Caco-2 (cell line): ENCODE measurements at regions not wholly inside any gene's neighbourhood (a gene's known extent, or its start where the extent isn't known, plus 50 kb on each side); places are given as distances from the start of the nearest gene placed in this dataset.

Source experiments
- BruUV-seq: library from RNA; stranded (reverse); fragments of 400-500 nt; replicated peaks from 2 replicates; lab custom pipeline; 2021; lab: Mats Ljungman, UMichigan
- CTCF ChIA-PET: fragments of 300-600 bp; sonication (Branson Sonifier 250); formaldehyde crosslinking; loops from one replicate; lab custom pipeline; 2022; ENCODE audit warnings: antibody characterized with exemption; lab: Charles Lee
- POLR2A ChIA-PET: fragments of 300-600 bp; sonication (Branson Sonifier 250); formaldehyde crosslinking; loops from one replicate; lab custom pipeline; 2022; ENCODE audit warnings: antibody characterized with exemption; lab: Charles Lee
- DNase-seq, 2 experiments: peaks; one replicate each; pipeline versions ENCODE4 v3.0.0 to v3.0.0-alpha.2; 2020 to 2022
- H3K27me3 ChIP-seq: replicated peaks from 2 replicates; pipeline ENCODE4 v1.6.0; 2011; ENCODE audit warnings: low read length; ENCODE audit not compliant: control insufficient read depth, insufficient read depth
- H3K36me3 ChIP-seq: 2 replicates; pipeline ENCODE4 v1.5.1; 2011; ENCODE audit warnings: low read length; ENCODE audit not compliant: control insufficient read depth, insufficient read depth
- H3K4me1 ChIP-seq: fragments of 250-450 bp; sonication (Bioruptor Pico); 2 replicates; pipeline ENCODE4 v1.5.1; 2020; ENCODE audit warnings: mild to moderate bottlenecking
- H3K4me3 ChIP-seq: 2 replicates; pipeline ENCODE4 v1.5.1; 2011; ENCODE audit warnings: low read depth, mild to moderate bottlenecking, control low read depth, low read length
- H3K9me3 ChIP-seq: fragments of 250-450 bp; sonication (Bioruptor Pico); 2 replicates; pipeline ENCODE4 v1.5.1; 2020; ENCODE audit warnings: mild to moderate bottlenecking, moderate library complexity
- H3K27ac Mint-ChIP-seq: one replicate; pipeline ENCODE4 v1.8.0; 2022; ENCODE audit warnings: mixed read lengths; ENCODE audit not compliant: unreplicated experiment
- H3K27me3 Mint-ChIP-seq: one replicate; pipeline ENCODE4 v1.8.0; 2022; ENCODE audit warnings: mixed read lengths; ENCODE audit not compliant: insufficient read depth, unreplicated experiment
- H3K36me3 Mint-ChIP-seq: one replicate; pipeline ENCODE4 v1.8.0; 2022; ENCODE audit warnings: mild to moderate bottlenecking, mixed read lengths; ENCODE audit not compliant: insufficient read depth, unreplicated experiment
- H3K4me1 Mint-ChIP-seq: one replicate; pipeline ENCODE4 v1.8.0; 2022; ENCODE audit warnings: low read depth, mixed read lengths; ENCODE audit not compliant: unreplicated experiment
- H3K4me3 Mint-ChIP-seq: one replicate; pipeline ENCODE4 v1.8.0; 2022; ENCODE audit warnings: mild to moderate bottlenecking, moderate library complexity, mixed read lengths; ENCODE audit not compliant: unreplicated experiment
- H3K9me3 Mint-ChIP-seq: one replicate; pipeline ENCODE4 v1.8.0; 2022; ENCODE audit warnings: mixed read lengths; ENCODE audit not compliant: unreplicated experiment
- intact Hi-C: fragments of 100-400 bp; cut with micrococcal nuclease; formaldehyde crosslinking; loops from one replicate; pipeline ENCODE4 v1.10.0; 2022; ENCODE audit not compliant: unreplicated experiment
- TF ChIP-seq, protein P1 (sequence below), 2 experiments: fragments of 200-600 bp in 1 of 2; IDR thresholded peaks; 1 replicate in 1 of 2; 2 replicates in 1 of 2; pipeline versions ENCODE4 v1.5.1 to v1.8.0; 2011 to 2022; ENCODE audit warnings: antibody characterized with exemption in 1 of 2, control low read depth in 1 of 2, inconsistent platforms in 1 of 2, low read depth in 1 of 2, low read length in 1 of 2, mild to moderate bottlenecking in 1 of 2, moderate library complexity in 1 of 2; ENCODE audit not compliant: insufficient read depth in 1 of 2, severe bottlenecking in 1 of 2, unreplicated experiment in 1 of 2

DNA sequence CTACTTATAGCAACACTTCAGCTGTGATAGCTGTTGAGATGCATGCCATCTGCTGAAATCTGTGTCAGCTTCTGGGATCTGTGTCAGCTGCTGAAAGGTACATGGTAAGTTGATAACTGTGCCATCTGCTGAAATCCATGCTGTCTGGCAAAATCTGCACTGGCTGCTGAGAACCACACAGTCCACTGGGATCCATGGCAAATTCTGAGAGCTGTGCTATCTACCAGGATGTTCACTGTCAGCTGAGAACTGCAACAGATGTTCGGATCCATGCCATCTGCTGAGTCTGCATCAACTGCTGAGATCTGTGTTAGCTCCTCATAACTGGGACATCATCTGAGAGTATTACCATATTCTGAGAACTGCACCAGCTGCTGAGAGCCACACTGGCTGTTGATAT, 430.5 kb upstream of the POU3F4 start:
- intact Hi-C loops, result no loop called here
- BruUV-seq, result no TSS peak
- Mint-ChIP-seq H3K27me3 (no peaks in the 10 kb centered on the region), H3K9me3 (no peaks in the 10 kb centered on the region), H3K4me3 (no peak overlapping the region), H3K27ac (no peak overlapping the region), H3K4me1 (no peaks in the 10 kb centered on the region), H3K36me3 (no peaks in the 10 kb centered on the region)
- Histone ChIP-seq H3K9me3 (no peaks in the 10 kb centered on the region), H3K36me3 (no peaks in the 10 kb centered on the region), H3K27me3 (no peaks in the 10 kb centered on the region), H3K4me1 (no peaks in the 10 kb centered on the region), H3K4me3 (no peak overlapping the region)
- DNase-seq, result no peak
- CTCF ChIA-PET, result no interaction called here
- POLR2A ChIA-PET, result no interaction called here
- TF ChIP-seq, protein P1, sequence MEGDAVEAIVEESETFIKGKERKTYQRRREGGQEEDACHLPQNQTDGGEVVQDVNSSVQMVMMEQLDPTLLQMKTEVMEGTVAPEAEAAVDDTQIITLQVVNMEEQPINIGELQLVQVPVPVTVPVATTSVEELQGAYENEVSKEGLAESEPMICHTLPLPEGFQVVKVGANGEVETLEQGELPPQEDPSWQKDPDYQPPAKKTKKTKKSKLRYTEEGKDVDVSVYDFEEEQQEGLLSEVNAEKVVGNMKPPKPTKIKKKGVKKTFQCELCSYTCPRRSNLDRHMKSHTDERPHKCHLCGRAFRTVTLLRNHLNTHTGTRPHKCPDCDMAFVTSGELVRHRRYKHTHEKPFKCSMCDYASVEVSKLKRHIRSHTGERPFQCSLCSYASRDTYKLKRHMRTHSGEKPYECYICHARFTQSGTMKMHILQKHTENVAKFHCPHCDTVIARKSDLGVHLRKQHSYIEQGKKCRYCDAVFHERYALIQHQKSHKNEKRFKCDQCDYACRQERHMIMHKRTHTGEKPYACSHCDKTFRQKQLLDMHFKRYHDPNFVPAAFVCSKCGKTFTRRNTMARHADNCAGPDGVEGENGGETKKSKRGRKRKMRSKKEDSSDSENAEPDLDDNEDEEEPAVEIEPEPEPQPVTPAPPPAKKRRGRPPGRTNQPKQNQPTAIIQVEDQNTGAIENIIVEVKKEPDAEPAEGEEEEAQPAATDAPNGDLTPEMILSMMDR (IDR thresholded peaks at IDR 0.05; ENCODE audit: insufficient read depth in 1 of 2, low read depth in 1 of 2, low read length in 1 of 2, severe bottlenecking in 1 of 2, unreplicated experiment in 1 of 2), result no peak

DNA sequence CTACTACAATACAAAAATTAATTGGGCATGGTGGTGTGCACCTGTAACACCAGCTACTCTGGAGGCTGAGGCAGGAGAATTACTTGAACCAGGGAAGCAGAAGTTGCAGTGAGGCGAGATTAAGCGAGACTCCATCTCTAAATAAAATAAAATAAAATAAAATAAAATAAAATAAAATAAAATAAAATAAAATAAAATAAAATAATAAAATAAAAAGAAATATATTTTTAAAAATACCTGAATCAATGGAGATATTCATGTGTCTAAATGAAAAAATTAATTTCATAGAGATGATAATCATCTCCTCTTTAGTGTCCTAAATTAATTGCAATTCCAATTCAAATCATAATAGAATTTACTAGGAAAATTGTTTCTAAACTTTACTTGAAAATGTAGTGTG, 406.1 kb upstream of the POU3F4 start:
- Mint-ChIP-seq H3K27ac (no peak overlapping the region), H3K36me3 (no peaks in the 10 kb centered on the region), H3K27me3 (no peaks in the 10 kb centered on the region), H3K9me3 (no peaks in the 10 kb centered on the region), H3K4me1 (no peaks in the 10 kb centered on the region), H3K4me3 (no peak overlapping the region)
- Histone ChIP-seq H3K4me3 (no peak overlapping the region), H3K9me3 (no peaks in the 10 kb centered on the region), H3K36me3 (no peaks in the 10 kb centered on the region), H3K27me3 (no peaks in the 10 kb centered on the region), H3K4me1 (no peaks in the 10 kb centered on the region)
- ChIA-PET POLR2A (no interaction called here), CTCF (no interaction called here)
- BruUV-seq, result no TSS peak
- DNase-seq, result no peak
- intact Hi-C loops, result no loop called here
- TF ChIP-seq, protein P1 (IDR thresholded peaks at IDR 0.05; ENCODE audit: insufficient read depth in 1 of 2, low read depth in 1 of 2, low read length in 1 of 2, severe bottlenecking in 1 of 2, unreplicated experiment in 1 of 2), result no peak

DNA sequence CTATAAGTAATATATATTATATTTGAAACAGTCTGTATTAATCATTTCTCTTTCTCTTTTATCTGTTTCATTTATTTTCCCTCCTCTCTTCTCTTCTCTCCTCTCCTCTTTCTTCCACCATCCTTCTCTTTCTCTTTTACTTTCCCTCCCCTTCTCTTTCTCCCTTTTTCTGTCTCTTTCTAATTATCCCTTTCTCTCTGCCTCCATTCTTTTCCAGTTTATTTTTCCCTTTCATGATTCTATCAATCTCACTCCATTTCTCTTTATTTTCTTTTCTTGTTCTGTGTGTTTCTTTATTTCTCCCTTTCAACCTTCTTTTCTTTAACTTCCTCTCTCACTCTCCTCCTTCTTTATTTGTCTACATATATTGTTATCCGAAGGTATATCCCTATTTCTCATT, 399.8 kb upstream of the POU3F4 start:
- H3K4me3 ChIP-seq, result no peak overlapping the region
- Mint-ChIP-seq H3K4me3 (no peak overlapping the region), H3K36me3 (no peaks in the 10 kb centered on the region), H3K4me1 (no peaks in the 10 kb centered on the region), H3K9me3 (no peaks in the 10 kb centered on the region), H3K27ac (no peak overlapping the region), H3K27me3 (peaks cover 4% of the 10 kb centered on the region)
- intact Hi-C loops, result no loop called here
- H3K4me1 ChIP-seq, result no peaks in the 10 kb centered on the region
- H3K9me3 ChIP-seq, result no peaks in the 10 kb centered on the region
- no TSS peak for BruUV-seq
- DNase-seq, result no peak
- TF ChIP-seq, protein P1 (IDR thresholded peaks at IDR 0.05; ENCODE audit: insufficient read depth in 1 of 2, low read depth in 1 of 2, low read length in 1 of 2, severe bottlenecking in 1 of 2, unreplicated experiment in 1 of 2), result no peak
- no peaks in the 10 kb centered on the region for H3K36me3 ChIP-seq
- CTCF ChIA-PET, result no interaction called here
- H3K27me3 ChIP-seq, result no peaks in the 10 kb centered on the region
- POLR2A ChIA-PET, result no interaction called here
